Activated CD8-positive, alpha-beta memory T cell treated with anti-CD3 and anti-CD28 coated beads, Interleukin-2, amount 50 U/mL, for 1 hour (primary cell): ENCODE measurements at regions not wholly inside any gene's neighbourhood (a gene's known extent, or its start where the extent isn't known, plus 50 kb on each side); places are given as distances from the start of the nearest gene placed in this dataset.
"Not testable (repeated sequence)": the region's sequence is repeated elsewhere in the genome, so short reads cannot be mapped to it uniquely, and the experiment has no call there.

Source experiments
- DNase-seq: peaks from one replicate; pipeline ENCODE4 v3.0.0-alpha.2; 2020; ENCODE audit errors: extremely low read depth

DNA sequence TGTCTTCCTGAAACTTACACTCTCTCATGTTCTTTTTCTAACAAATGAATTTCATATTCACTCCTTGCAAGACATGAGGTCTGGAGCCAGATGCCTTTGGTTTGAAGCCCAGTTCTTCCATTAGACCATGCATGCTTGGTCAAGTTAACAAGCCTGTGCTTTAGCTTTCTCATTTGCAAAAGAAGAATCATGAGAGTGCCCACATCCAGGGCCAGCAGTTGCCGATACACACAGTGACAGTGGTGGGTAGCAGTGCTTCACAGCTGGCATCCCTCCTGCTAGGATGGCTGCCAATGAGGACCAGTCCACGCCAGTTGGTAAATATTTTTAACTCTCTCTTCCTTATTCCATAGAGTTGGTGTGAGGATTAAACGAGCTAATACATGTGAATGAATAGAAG is 163.1 kb downstream of the PHLDA1 start:
- DNase-seq: no peak

DNA sequence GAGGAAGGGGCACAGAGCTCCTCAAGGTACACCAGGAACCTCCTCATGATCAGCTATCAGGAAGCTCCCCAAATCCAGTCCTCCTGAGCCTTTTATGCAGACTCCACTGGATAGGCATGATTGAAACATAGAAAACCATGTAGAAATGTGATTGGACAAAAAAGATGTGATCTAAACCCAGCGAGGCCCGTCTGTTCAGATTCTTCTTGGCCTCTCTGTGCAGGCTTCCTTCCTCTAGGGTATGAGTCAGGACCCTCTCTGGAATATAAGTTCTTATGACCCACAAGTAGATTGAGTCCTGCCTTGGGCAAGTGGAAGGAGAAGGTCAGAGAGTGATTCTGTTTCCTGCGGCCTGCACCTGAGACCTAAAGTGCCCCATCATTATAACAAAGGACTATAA is 166.3 kb downstream of the PHLDA1 start:
- no peak for DNase-seq

DNA sequence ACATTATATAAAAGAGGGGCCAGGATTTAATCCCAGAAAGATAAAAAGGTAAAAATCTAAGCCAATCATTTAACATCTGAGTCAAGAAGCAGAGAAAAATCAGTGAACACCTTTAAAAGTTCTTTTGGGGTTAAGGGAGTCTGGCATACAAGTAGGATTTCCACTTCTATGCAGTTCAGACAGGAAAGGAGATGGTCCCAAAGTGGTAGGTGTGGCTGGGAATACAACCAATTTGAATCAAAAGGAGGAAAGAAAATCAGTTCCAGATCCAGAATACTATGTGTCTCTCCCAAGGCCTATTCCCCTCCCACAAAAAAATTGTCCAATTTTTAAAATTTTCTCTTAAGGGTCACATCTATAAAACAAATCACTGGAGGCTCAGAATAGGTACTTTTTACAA is 167.4 kb downstream of the PHLDA1 start:
- no peak for DNase-seq

DNA sequence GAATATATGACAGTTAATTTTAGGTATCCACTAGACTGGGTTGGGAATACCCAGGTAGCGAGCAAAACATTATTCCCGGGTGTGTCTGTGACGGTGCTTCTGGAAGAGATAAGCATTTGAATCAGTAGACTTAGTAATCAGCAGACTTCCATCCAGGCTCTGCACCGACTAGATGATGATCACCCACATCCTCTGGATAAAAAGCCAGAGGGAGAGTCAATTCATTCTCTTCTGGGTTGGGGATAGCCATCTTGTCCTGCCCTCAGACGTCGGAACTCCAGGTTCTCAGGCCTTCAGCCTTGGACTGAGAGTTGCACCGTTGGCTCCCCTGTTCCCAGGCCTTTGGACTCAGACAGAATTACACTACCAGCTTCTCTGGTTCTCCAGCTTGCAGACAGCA is 168.0 kb downstream of the PHLDA1 start:
- DNase-seq: no peak

DNA sequence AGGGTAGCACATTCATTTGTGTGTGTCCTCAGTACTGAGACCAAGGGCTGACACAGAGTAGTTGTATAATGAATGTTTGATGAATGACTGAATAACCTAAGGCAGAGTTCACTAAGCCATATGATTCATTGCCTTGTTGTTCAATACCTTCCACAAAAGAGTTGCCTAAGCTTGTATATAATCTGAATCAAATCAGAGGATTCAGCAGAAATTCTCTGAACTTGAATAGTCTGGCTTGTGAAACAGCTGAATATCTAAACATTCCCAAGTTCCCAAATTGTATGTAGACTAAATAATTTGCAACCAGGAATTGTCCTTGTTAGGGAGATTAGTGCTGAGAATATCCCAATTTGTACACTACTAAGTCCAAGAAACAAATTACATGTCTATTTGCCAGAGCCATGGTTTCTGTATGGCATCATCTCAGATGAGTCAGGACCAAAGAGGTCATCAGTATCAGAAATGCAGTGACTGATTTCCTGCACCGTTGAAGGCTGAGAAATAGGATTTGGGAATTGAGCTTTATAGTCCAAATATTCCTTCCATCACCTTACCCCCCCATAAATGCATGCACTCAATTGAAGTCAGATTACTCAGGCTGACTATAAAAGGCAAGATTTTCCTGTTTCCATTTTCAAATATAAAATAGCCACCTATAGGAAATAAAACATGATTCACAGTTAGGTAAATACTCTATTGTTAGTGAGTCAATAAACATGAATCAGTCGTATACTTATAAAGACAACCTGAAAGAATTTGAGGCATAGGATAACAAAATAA is 168.7 kb downstream of the PHLDA1 start:
- DNase-seq: no peak

DNA sequence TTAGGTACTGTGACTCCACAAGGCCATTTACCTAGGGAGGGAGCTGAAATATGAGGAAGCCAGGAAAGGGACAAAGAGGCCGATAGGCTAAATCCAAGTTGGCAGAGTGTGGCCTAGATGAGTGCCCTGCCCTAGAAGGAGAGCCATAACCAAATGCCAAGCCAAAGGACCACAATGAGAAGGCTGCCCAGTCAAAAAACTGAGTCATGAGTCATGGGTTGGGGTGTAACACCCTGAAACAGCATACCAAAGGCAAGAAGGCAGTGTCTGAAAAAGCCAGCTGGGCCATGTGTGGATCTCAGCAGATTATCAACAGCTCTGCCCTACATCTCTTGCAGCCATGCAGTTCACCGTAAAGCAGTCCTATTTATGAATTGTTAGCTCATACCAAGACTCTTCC is 171.7 kb downstream of the PHLDA1 start:
- no peak for DNase-seq

DNA sequence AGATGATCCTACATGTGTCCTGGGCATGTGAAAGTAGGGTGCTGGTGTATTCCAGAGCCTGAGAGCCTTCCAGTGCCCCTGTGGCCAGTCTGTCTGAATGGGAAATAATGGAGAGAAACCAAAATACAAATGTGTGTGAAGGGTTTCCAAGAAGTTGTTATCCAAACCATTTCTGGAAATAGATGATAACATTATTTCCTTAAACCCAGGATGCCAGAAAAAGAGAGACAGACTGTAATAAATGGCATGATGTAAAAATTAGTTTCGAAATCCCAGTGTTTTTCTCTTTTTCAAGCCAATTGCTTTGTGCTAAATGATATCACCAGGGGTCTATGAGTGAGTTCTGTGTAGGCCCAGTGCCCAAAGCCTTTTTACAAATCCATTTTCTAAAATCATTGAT is 175.3 kb downstream of the PHLDA1 start:
- no peak for DNase-seq

DNA sequence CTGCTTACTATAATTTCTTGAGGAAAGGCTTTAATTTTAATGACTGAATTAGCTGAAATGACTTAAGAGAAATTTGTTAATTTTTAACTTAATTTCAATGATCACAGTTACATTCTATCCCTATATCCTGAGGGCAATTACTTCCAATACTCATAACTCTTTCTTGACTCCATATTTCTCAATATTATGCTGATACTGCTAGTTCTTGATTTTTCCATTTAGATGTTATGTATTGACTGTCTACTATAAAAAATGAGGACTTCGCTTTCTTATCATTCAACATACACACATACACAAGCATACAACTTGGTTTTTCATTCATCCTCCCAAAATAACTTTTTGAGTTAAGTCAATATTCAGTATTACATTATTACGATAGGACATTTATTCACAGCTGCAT is 176.2 kb downstream of the PHLDA1 start:
- no peak for DNase-seq

DNA sequence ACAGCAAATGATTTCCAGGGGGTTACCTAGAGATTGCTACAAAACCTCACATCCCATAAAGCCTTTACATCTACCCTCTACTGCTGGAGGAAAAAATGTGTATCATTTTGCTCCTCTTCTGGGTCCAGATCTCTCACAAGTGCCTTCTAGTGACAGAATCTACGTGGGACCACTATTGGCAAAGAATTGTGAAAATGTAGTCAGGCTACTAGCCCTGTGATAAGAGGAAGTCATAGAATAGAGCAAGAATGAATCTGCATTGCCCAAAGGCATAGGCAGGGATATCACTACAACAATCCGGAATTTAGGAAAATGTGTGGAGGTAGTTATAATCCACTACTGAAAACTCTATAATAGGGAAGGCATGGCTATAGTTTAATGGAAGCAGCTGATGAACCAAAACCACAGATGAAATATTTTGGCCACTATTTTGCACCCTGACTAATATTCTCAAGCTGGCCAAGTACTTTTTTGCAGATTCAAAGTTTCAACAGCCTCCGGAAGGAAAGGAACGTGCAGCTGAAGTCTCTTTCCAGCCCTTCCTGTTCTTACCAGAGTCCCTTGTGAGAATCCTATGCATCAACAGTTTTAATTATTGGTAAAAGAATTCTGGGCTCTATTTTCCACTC is 176.8 kb downstream of the PHLDA1 start:
- DNase-seq: no peak

DNA sequence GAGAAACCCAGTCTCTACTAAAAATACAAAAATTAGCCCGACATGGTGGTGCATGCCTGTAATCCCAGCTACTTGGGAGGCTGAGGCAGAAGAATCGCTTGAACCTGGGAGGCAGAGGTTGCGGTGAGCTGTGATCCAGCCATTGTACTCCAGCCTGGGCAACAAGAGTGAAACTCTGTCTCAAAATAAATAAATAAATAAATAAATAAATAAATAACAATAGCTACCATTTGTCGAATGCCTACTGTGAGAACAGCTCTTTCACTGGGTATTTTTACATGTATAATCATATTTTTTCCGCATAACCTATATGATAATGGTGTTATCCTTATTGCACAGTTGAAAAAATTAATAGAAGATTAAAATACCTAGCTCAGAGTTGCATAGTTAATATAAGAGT is 177.4 kb downstream of the PHLDA1 start:
- DNase-seq: not testable (repeated sequence)

DNA sequence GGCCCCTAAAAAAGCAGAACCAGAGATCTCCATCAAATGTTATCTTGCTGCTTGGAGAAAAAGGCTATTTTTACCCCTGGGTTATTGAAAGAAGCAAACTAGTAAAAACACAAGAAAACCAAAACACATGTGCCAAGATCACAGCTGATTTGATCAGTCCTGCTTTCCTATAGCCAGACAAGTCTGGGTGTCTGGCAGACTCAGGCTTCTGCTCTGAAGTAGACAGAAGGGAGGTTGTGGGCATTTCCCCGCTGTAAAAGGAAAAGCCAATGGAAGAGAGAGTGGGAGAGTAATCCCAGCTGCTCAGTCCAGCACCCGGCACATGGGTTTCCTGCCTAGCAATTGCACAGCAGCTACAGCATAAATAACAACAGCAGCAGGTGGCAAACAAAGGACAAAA is 177.9 kb downstream of the PHLDA1 start:
- DNase-seq: no peak

DNA sequence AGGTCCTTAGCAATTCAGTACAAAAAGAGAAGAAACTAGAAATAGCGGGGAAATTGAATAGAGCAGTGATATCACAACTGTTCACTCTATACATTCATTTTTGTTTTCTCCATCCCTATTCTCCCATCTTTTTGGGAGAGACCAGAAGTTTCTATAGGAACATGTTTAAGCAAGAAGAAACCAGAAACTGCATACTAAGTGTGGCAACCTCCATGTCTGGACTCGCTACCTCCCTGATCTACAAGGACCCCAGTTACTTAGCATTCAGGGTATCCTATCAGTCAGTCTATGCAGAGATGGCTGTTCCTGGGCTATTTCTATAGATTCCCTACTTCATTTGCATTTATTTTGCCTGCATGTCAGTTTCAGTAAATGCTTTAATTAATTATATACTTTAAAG is 178.6 kb downstream of the PHLDA1 start:
- no peak for DNase-seq

DNA sequence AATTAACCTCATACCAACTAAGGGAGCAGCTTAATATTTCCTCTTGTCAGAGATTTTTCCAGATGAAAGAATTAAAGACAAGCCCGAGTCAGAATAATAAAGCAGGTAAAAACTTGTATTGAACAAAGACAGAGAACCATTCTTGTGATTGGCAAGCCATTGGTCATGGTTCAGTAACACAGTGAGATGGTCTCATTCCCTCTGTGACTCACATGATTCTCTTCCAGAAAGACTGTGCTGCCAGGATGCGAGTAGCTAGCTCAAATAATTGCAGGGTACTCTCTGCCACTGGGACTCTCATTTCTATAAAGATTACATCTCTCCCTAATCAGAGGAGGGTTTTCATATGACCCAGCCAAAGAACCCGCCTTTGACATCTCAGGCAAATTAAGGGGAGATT is 179.4 kb downstream of the PHLDA1 start:
- no peak for DNase-seq

DNA sequence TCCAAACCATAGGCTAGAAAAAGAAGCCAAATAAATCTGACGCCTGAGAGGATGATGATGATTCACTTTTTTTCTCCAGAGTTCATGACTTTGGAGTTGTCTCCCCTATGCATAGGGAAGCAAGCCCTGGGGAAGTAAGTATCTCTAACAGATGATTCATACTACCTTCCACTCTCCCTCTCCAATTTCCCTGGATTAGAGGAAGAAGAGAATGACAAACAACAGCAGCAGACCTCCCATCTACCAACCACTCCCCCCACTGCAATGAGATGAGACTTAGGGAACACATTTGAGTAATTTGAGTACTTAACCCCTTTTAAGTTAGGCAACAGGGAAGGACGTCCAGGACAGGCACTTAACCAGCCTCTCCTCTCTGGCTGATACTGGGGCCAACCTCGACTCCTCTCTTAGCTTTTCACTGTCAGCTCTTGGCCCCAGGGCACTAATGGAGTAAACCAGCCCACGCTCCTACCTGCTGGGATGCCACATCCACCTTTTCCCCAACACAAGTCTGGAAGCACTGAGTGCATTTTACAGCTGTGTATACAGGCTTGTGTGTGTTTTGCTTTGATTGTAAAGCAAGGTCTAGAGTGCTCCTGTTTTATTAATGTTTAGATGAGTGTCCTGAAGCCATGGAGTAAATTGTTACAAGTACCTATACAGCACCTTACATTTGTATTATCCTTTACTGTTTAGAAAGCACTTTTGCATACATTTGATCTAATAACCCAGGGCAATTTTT is 180.7 kb downstream of the PHLDA1 start:
- DNase-seq: no peak

DNA sequence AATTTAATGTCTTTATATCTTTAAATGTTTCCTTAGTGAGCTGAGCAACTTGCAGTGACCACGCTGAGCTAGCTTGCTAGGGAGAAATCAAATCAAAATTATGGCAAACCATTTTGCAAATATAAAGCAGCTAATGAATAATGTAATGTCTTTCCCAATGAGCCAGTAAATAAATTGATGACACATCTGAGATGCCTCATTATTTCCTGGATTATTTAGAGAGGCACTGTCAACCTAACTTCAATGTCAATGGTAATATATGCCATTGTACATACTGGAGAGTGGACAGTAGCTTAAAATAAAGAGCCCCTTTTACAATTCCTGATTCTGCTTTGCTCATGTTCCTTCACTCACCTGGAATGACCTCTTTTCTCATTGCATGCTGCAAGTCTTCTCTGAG is 182.6 kb downstream of the PHLDA1 start:
- DNase-seq: no peak

DNA sequence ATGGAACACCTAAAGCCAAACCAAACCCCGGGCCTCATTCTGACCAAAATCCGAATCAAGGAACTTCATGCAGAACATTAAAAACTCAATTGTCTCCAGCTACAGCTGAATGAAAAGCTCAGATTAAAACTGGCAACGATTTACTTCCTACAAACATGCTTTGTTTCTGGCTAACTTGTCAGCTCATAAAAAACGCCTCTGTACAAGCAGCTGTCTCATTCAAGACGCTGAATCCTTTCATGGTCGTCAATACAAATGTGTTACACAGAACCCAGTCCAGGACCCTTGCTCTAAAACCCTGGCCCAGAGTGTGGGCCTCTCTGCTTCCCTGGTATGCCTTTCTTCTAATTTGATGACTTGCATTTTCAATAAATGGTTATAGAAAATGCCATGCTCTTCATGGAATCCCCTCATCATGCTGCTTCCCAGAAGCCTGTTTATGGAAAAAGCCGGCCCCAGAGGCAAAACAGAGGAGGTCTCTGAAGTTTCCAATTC is 183.1 kb downstream of the PHLDA1 start:
- DNase-seq: no peak

DNA sequence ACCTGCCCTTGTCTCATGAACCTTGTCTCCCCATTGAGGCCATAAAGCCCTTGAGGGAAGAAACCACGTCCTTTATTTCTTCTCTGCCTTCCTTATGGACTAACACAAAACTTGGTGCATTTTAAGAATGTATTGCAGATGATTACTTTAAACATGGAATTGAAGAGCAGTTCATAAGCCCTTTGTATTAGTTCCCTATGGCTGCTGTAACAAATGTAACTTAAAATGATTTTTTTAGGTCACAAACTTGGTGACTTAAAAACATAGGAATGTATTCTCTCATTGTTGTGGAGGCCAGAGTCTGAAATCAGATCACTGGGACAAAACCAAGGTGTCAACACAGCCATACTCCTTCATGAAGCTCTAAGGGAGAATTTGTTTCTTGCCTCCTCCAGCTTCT is 185.5 kb downstream of the PHLDA1 start:
- no peak for DNase-seq

DNA sequence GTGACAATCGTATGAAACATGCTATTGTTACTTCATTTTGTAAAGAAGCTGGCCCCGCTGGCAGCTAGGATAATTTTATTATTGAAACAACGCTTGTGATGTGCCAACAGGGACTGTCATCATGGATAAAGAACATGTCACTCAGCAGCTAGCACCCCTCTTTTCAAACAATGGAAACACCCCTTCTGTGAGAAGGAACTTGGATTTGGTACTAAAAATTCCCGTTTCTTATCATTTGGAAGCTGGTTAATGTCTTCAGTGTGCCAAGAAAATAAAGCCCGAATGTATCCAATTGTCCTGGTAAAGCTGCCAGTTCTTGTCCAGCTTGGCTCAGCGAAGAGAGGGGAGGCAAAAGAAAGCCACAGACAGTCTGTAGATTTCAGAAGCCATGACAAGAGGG is 186.6 kb downstream of the PHLDA1 start:
- DNase-seq: no peak

DNA sequence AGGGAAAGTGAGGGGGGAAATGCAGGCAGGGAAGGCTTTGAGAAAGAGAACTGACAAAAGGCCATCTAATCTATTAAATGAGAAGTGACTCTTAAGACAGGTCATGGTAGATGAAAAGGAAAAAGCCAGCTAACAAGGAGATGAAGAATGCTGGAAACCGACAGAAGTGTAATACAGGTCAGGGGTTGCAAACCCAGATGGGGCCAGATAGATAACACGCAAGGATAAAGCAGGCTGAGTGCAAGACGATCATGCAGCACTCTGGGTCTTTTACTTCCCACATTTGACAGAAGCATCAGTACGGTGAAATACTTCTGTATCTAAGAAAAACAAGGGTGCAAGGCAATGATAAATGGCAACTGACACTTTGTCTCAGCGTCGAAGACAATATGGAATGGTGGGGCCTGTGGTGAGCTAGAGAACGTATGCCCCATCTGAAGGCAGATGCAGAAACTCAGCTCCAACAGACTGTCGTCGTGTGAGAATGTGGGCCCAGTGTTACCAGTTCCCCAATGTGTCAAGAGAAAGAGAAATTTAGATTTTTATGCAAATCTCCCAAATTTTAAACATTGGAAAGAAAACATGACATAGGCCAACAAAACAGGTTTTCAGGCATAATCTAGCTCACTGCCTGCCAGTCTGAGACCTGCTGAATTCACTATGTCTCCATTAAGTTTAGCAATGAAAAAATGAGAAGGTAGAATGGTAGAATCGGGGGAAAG is 187.4 kb downstream of the PHLDA1 start:
- no peak for DNase-seq

DNA sequence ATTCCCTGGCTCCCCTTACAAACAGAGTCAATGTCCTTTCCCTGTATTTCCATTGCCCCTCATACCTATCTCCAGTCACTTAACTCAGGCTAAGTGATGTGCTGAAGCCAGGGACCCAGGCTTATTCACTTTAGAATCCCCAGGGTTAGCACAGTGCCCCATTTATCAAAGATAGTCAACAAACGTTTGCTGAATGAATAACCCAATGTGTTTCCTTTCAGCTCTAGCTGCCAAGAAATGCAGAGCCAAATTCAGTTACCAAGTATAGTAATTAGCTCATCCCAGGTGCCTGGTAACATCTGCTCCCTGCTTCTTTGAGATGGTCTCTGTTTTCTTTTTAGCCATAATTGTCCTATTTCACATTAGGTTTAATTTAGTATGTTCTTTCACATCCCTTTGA is 189.5 kb downstream of the PHLDA1 start:
- no peak for DNase-seq

DNA sequence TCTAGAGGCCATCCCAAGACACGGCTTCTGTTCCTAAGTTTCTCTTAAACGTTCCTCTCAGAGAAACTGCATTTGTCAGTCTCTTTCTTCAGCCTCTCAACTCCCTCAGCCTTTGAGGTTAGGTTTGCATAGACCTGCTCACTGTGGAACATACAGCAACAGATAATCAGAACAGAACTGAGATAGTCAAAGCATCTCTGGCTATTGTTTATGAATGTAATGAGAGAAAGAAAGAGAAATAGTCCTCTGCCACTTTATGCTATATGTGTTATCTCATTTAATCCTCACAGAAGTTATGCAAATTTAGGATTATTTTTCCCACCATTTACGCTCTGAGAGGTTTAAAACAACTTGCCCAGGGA is 190.6 kb downstream of the PHLDA1 start:
- no peak for DNase-seq

DNA sequence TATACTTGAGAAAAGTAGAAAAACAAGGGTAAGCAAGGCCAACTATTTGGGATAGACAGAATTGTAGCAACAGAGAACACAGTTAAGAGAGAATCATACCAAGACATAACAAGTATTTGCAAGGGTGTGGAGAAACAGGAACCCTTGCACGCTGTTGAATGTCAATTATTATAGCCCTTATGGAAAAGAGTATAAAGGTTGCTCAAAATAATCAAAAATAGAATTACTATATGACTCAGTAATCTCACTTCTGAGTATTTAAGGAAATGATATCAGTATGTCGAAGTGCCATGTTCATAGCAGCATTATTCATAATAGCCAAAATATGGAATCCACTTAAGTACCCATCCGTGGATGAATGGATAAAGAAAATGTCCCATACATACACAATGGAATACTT is 193.3 kb downstream of the PHLDA1 start:
- no peak for DNase-seq
